SK-N-SH (cell line): ENCODE measurements at regions not wholly inside any gene's neighbourhood (a gene's known extent, or its start where the extent isn't known, plus 50 kb on each side); places are given as distances from the start of the nearest gene placed in this dataset.

Experiments used
- CTCF ChIA-PET: fragments of 300-600, 350-600 bp; formaldehyde crosslinking; extraction: SDS; loops from one replicate; lab custom pipeline; 2021; lab: Yijun Ruan, JAX
- POLR2A ChIA-PET: fragments of 350-600 bp; sonication (Branson Sonifier 250); formaldehyde crosslinking; extraction: SDS; loops from one replicate; lab custom pipeline; 2020; ENCODE audit warnings: antibody characterized with exemption, inconsistent platforms; lab: Yijun Ruan, JAX
- DNase-seq: peaks from one replicate; pipeline ENCODE4 v3.0.0; 2012
- H2AFZ ChIP-seq: fragments of 200-600 bp; sonication (generic); 2 replicates; pipeline ENCODE4 v1.8.1; 2016; ENCODE audit warnings: antibody characterized with exemption, mild to moderate bottlenecking, low read depth
- H3F3A ChIP-seq: fragments of 200-600 bp; sonication (generic); replicated peaks from 2 replicates; pipeline ENCODE3; 2016; ENCODE audit warnings: antibody characterized with exemption, mild to moderate bottlenecking; ENCODE audit not compliant: insufficient read depth
- H3K27ac ChIP-seq, 2 experiments: fragments of 200-500 bp in 1 of 2; fragments of 200-600 bp in 1 of 2; sonication (Bioruptor generic) in 1 of 2; sonication (generic), shearing (Covaris generic) in 1 of 2; 2 replicates each; pipeline versions ENCODE4 v1.5.1 to v1.6.1; 2014 to 2016; ENCODE audit warnings: low read depth in 2 of 2, inconsistent platforms in 1 of 2, low read length in 1 of 2, mild to moderate bottlenecking in 1 of 2, mixed read lengths in 1 of 2
- H3K27me3 ChIP-seq: fragments of 200-600 bp; sonication (generic), shearing (Covaris generic); 2 replicates; pipeline ENCODE4 v1.6.1; 2016; ENCODE audit warnings: mixed run types; ENCODE audit not compliant: insufficient read depth
- H3K36me3 ChIP-seq, 2 experiments: fragments of 200-500 bp in 1 of 2; fragments of 200-600 bp in 1 of 2; sonication (Bioruptor generic) in 1 of 2; sonication (generic) in 1 of 2; replicated peaks in 1 of 2; 2 replicates each; pipeline versions ENCODE3 to v1.5.1; 2014 to 2016; ENCODE audit warnings: low read length in 1 of 2, mild to moderate bottlenecking in 1 of 2; ENCODE audit not compliant: insufficient read depth in 2 of 2, control insufficient read depth in 1 of 2
- H3K4me1 ChIP-seq, 2 experiments: fragments of 200-500 bp in 1 of 2; fragments of 200-600 bp in 1 of 2; sonication (Bioruptor generic) in 1 of 2; sonication (generic), shearing (Covaris generic) in 1 of 2; 2 replicates each; pipeline versions ENCODE4 v1.5.1 to v1.6.1; 2014 to 2016; ENCODE audit warnings: low read depth in 1 of 2, low read length in 1 of 2, mixed run types in 1 of 2; ENCODE audit not compliant: insufficient read depth in 2 of 2, control insufficient read depth in 1 of 2
- H3K4me2 ChIP-seq: fragments of 200-600 bp; sonication (generic), shearing (Covaris generic); 2 replicates; pipeline ENCODE4 v1.6.1; 2017; ENCODE audit warnings: mixed run types
- H3K4me3 ChIP-seq, 2 experiments: fragments of 200-500 bp in 1 of 2; fragments of 200-600 bp in 1 of 2; sonication (Bioruptor generic) in 1 of 2; sonication (generic), shearing (Covaris generic) in 1 of 2; 2 replicates each; pipeline versions ENCODE4 v1.5.1 to v1.8.1; 2014 to 2016; ENCODE audit warnings: low read depth in 2 of 2, inconsistent platforms in 1 of 2, low read length in 1 of 2, mild to moderate bottlenecking in 1 of 2, mixed read lengths in 1 of 2, moderate library complexity in 1 of 2
- H3K79me2 ChIP-seq: fragments of 200-600 bp; sonication (generic); 2 replicates; pipeline ENCODE4 v1.8.1; 2017; ENCODE audit warnings: mild to moderate bottlenecking; ENCODE audit not compliant: insufficient read depth
- H3K9ac ChIP-seq: fragments of 200-600 bp; sonication (generic); 2 replicates; pipeline ENCODE4 v1.6.1; 2017; ENCODE audit warnings: mixed run types
- H3K9me2 ChIP-seq: fragments of 200-600 bp; sonication (generic); 2 replicates; pipeline ENCODE4 v1.6.1; 2017; ENCODE audit warnings: mixed run types
- H3K9me3 ChIP-seq: fragments of 200-600 bp; sonication (generic); 2 replicates; pipeline ENCODE4 v1.6.1; 2017; ENCODE audit warnings: mixed run types, mild to moderate bottlenecking, moderate library complexity
- H4K20me1 ChIP-seq: fragments of 200-600 bp; sonication (generic); 2 replicates; pipeline ENCODE4 v1.6.1; 2017; ENCODE audit warnings: mild to moderate bottlenecking, mixed run types; ENCODE audit not compliant: insufficient read depth
- CHD2 ChIP-seq: fragments of 150-350 bp; IDR thresholded peaks from 2 replicates; pipeline ENCODE4 v1.6.1; 2018; ENCODE audit warnings: low read length; ENCODE audit not compliant: partially characterized antibody
- CTCF ChIP-seq: fragments of 200-600 bp; sonication (generic); IDR thresholded peaks from 2 replicates; pipeline ENCODE4 v1.6.1; 2017; ENCODE audit warnings: antibody characterized with exemption, mild to moderate bottlenecking, moderate library complexity
- GABPA ChIP-seq: IDR thresholded peaks from 2 replicates; pipeline ENCODE4 v1.4.0; 2012; ENCODE audit warnings: low read depth, mild to moderate bottlenecking
- MXI1 ChIP-seq: IDR thresholded peaks from 2 replicates; pipeline ENCODE4 v1.6.1; 2012; ENCODE audit warnings: mild to moderate bottlenecking, low read depth, low read length, improper control_type of control experiment
- RXRA ChIP-seq: IDR thresholded peaks from 2 replicates; pipeline ENCODE4 v1.4.0; 2012; ENCODE audit warnings: low read depth, mild to moderate bottlenecking, borderline replicate concordance
- YY1 ChIP-seq: IDR thresholded peaks from 2 replicates; pipeline ENCODE4 v1.4.0; 2012; ENCODE audit warnings: low read depth, mild to moderate bottlenecking
- WGBS: methylation state at CpG from one replicate; pipeline ENCODE4 v1.1.6; 2017; ENCODE audit warnings: low lambda C conversion rate; 5-methylcytosine and 5-hydroxymethylcytosine counted together

- Histone ChIP-seq H3K27me3 (no peaks in the 10 kb centered on the region), H3K4me1 (no peaks in the 10 kb centered on the region), H3K9ac (no peak overlapping the region), H2AFZ (peak overlapping the region; percentile 49; the same call in 1 of the 2 replicates), H3K9me3 (no peaks in the 10 kb centered on the region), H3K4me3 (no peak overlapping the region), H3K36me3 (no peaks in the 10 kb centered on the region), H3K27ac (peak overlapping the region in 1 of 2 experiments; percentile 36; a peak in 2 of 4 replicates), H3K9me2 (no peaks in the 10 kb centered on the region), H3K4me2 (peak overlapping the region; percentile 38; the same call in 1 of the 2 replicates), H3F3A (peaks cover 5% of the 10 kb centered on the region), H4K20me1 (no peaks in the 10 kb centered on the region), H3K79me2 (no peaks in the 10 kb centered on the region)
- CTCF ChIA-PET = no interaction called here
- POLR2A ChIA-PET = no interaction called here
- WGBS = 2% methylated on average over 4 of the region's 4 CpGs
- no peak for DNase-seq
- no peak for TF ChIP-seq YY1
- TF ChIP-seq RXRA = no peak
- no peak for TF ChIP-seq GABPA
These were observed 363.4 kb downstream of the DAD1 start for GRCh38 chr14:22225516-22226140.

GRCh38 chr14:22221508-22221907, 367.5 kb downstream of the DAD1 start:
- no peaks in the 10 kb centered on the region for H3K9me3 ChIP-seq
- no peaks in the 10 kb centered on the region for H3K9me2 ChIP-seq
- no peak overlapping the region for H3K4me2 ChIP-seq
- POLR2A ChIA-PET = no interaction called here
- no peaks in the 10 kb centered on the region for H3K27me3 ChIP-seq
- H2AFZ ChIP-seq = no peak overlapping the region
- 2% methylated on average over 3 of the region's 3 CpGs for WGBS
- no peak overlapping the region for H3K9ac ChIP-seq
- H3K27ac ChIP-seq = no peak overlapping the region
- DNase-seq = peak; percentile 4
- no peak overlapping the region for H3K4me3 ChIP-seq
- peaks cover 5% of the 10 kb centered on the region for H3F3A ChIP-seq
- no peaks in the 10 kb centered on the region for H3K79me2 ChIP-seq
- TF ChIP-seq CTCF (peak; percentile 56), MXI1 (no peak)
- no peaks in the 10 kb centered on the region for H3K36me3 ChIP-seq
- H3K4me1 ChIP-seq = no peaks in the 10 kb centered on the region
- H4K20me1 ChIP-seq = no peaks in the 10 kb centered on the region
- CTCF ChIA-PET = interaction anchor here (1.0 kb wide), 2 partner anchors 45 to 67 kb away, joined by 3 to 4 read pairs; no protein-coding TSS in a partner anchor

- no peak for DNase-seq
- TF ChIP-seq CHD2 (no peak), CTCF (peak; percentile 24; the same call in 1 of the 2 replicates)
- H4K20me1 ChIP-seq = no peaks in the 10 kb centered on the region
- H3K79me2 ChIP-seq = no peaks in the 10 kb centered on the region
- no peak overlapping the region for H3K27ac ChIP-seq
- H3K4me1 ChIP-seq = no peaks in the 10 kb centered on the region
- H3K36me3 ChIP-seq = no peaks in the 10 kb centered on the region
- H3K9me3 ChIP-seq = no peaks in the 10 kb centered on the region
- H3K27me3 ChIP-seq = no peaks in the 10 kb centered on the region
- no peak overlapping the region for H3K9ac ChIP-seq
- no peak overlapping the region for H3K4me3 ChIP-seq
- peaks cover under 1% of the 10 kb centered on the region for H3F3A ChIP-seq
- WGBS = 0% methylated on average over 1 of the region's 1 CpG
- H3K4me2 ChIP-seq = no peak overlapping the region
- POLR2A ChIA-PET = no interaction called here
- H3K9me2 ChIP-seq = no peaks in the 10 kb centered on the region
- no peak overlapping the region for H2AFZ ChIP-seq
- CTCF ChIA-PET = no interaction called here
These were observed 368.6 kb downstream of the DAD1 start for GRCh38 chr14:22220427-22220826.
